Hematopoietic multipotent progenitor cell (in vitro differentiated cells): ENCODE measurements at regions not wholly inside any gene's neighbourhood (a gene's known extent, or its start where the extent isn't known, plus 50 kb on each side); places are given as distances from the start of the nearest gene placed in this dataset.
"Not testable (repeated sequence)": the region's sequence is repeated elsewhere in the genome, so short reads cannot be mapped to it uniquely, and the experiment has no call there.

Experiments used
- DNase-seq, 3 donors: peaks; one replicate each; pipeline ENCODE4 v3.0.0-alpha.2; 2011 to 2015; ENCODE audit warnings: low read depth in 2 of 3, low spot score in 2 of 3

- no peak for DNase-seq
Observed at GRCh38 chr12:88923631-88924030, 343.4 kb upstream of the KITLG start.

GRCh38 chr12:88922816-88923215, 342.5 kb upstream of the KITLG start:
- no peak for DNase-seq

- no peak for DNase-seq
Observed at GRCh38 chr12:88921890-88922532, 341.7 kb upstream of the KITLG start.

DNA sequence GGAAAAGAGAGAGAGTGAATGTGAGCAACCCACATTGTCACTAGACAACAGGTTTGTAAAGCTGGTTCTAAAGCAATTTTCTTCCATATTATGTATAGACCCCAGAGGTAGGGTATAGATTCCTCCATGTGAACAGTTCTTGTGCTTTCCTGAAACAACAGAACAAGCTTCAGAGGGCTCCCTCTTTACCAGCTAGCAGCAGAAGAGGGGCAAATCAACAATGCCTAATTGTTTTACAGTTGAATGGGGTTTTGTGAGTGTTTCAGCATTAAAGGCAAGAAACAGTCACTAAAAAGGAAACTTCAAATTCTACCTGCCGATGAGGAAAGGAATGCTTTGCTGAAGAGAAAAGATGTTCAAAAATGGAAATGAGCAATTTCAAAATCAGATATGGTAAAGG, 341.2 kb upstream of the KITLG start:
- no peak for DNase-seq

DNA sequence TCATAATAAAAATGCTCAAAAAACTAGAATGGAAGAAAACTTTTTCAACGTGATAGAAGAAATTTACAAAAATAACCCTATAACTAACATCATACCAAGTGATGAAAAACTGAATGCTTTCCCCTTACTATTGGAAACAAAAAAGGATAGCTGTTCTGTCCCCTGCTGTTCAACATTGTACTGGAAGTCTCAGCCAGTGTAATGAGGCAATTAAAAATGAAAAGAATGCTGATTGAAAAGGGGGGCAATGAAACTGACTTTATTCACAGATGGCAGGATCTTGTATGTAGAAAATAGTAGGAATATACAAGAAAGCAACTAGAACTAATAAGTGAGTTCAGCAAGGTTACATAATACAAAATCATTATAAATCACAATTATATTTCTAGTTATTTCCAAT, 337.9 kb upstream of the KITLG start:
- no peak for DNase-seq

- DNase-seq, result no peak
Observed at GRCh38 chr12:88914967-88915366, 334.7 kb upstream of the KITLG start.

DNA sequence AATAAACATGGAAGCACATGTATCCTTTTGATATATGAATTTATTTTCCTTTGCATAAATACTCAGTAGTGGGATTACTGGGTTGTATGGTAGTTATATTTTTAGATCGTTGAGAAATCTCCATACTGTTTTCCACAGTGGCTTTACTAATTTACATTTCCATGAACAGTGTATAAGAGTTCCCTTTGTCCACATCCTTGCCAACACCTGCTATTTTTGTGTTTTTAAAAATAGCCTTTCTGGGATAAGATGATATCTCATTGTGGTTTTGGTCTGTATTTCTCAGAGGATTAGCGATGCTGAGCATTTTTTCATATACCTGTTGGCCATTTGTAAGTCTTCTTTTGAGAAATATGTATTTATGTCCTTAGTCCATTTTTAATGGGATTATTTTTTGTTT, 329.2 kb upstream of the KITLG start:
- DNase-seq, result no peak

DNA sequence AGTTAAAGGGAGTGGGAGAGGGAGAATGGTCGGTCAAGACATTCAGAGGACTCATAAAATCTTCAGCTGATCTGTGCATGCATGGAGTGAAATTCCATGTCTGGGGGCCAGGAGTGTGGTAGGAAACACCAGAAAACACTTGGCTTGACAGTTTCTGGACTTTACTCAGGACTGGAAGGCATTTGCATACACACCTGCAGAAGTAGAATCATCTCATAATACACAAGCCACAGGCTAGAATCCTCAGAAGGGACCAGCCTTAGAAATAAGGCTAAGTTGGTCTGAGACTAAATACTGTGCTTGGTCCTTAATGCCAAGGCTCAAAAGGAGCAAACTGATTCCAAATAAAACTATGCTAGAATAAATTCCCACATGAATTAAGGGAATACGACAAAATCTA, 328.1 kb upstream of the KITLG start:
- DNase-seq, result no peak

DNA sequence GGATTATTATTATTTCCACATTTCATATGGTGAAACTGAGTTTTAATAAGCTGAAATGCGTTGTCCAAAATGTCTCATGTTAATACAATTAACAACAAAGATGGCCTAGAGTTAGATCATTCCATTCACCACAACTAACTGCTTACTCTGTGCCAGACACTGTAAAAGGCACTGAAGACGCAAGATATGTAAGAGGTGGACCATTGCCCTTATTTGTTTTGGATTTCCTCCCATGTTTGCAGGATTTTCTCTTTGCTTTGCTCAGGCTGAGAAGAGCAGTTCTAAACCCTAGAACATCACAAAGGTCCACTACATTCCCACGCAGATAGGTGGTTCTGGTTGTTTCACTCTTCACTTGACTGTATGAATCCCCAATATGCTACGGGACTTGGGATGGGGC, 324.4 kb upstream of the KITLG start:
- DNase-seq, result no peak

GRCh38 chr12:88903333-88903732, 323.1 kb upstream of the KITLG start:
- DNase-seq, result no peak

DNA sequence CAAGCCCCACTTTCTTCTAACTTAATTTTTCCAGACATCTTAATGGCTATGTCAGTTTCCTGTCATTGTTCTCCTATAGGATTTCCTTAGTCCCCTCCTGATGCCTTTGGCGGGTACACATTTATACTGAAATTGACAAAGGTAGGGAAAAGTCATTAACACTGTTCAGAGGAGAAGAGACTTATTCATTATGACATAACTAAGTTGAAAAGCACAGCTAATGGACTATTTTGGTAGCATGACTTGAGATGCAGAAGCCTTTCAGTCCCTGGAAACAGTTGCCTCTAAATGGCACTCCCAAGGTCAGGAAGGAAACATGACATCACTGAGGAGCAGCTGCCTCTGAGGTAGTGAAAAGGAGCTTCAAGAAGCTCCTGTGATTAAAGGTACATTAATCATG, 317.5 kb upstream of the KITLG start:
- no peak for DNase-seq

GRCh38 chr12:88896958-88897357, 316.7 kb upstream of the KITLG start:
- DNase-seq, result no peak

DNA sequence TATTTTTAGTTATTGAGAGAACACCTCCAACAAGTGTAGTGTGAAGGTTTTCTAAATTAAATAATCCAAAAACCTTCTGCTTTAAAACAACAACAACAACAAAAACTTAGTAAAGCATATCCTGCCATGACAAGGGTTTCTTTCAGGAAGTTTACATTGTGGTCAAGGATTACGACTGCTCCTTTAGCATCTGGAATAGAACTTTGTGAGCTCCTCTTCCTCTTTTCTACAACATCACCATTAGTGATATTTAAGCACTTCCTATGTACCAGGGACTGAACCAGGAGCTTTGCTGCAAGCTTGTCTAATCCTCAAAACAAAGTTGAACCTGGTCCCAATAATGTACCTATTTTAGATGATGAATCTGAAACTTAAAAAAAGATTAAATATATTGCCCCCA, 315.4 kb upstream of the KITLG start:
- peak in 1 of 3 donors; percentile 3 for DNase-seq

- no peak for DNase-seq
Observed at GRCh38 chr12:88893801-88894200, 313.5 kb upstream of the KITLG start.

DNA sequence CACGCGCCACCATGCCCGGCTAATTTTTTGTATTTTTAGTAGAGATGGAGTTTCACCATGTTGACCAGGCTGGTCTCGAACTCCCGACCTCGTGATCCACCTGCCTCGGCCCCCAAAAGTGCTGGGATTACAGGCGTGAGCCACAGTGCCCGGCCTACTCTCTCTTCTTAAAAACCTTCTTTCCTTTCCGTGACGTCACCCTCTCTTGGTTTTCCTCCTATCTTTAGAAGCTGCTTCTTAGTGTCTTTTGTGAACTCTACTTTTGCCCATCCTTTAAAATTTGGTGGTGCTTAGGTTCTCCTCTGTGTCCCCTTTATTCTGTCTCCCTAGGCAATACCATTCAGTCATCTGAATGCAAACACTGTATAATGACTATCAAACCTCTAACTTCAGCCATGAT, 311.2 kb upstream of the KITLG start:
- not testable (repeated sequence) for DNase-seq

GRCh38 chr12:88889326-88890110, 309.2 kb upstream of the KITLG start:
- DNase-seq, result no peak

- DNase-seq, result no peak
Observed at GRCh38 chr12:88884600-88884999, 304.3 kb upstream of the KITLG start.

DNA sequence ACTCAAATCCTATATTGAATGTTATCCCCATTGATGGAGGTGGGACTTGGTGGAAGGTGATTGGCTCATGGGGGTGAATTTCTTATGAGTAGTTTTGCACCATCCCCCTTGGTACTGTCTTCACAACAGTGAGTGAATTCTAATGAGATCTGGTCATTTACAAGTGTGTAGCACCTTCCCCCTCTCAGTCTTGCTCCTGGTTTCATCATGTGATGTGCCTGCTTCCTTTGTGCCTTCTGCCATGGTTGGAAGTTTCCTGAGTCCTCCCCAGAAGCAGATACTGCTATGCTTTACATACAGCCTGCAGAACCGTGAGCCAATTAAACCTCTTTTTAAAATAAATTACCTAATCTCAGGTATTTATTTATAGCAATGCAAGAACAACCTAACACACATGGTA, 302.4 kb upstream of the KITLG start:
- DNase-seq, result no peak

DNA sequence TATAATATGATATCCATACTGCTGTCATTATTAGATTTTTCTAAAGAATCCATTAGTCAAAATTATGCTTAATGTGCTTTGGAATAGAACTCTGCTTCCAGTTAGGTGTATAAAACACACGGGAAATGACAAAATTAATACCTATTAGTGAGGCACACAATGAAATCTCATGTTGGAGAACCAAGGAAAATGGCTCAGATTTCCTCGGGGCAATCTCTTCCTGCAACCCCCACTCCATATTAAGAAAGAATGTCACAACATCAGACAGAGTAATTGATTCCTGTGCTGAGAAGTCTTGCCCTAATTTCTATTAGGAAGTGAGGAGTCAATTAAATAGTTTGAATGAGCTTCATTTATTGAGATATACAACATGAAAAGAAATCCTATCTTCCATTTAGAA, 299.8 kb upstream of the KITLG start:
- no peak for DNase-seq

GRCh38 chr12:88878295-88878694, 298.0 kb upstream of the KITLG start:
- DNase-seq, result no peak

GRCh38 chr12:88876857-88877256, 296.6 kb upstream of the KITLG start:
- DNase-seq, result no peak

- no peak for DNase-seq
Observed at GRCh38 chr12:88870000-88870737, 289.9 kb upstream of the KITLG start.
